Mesenchymal stem cell (in vitro differentiated cells and primary cell): ENCODE measurements at regions not wholly inside any gene's neighbourhood (a gene's known extent, or its start where the extent isn't known, plus 50 kb on each side); places are given as distances from the start of the nearest gene placed in this dataset.

Source experiments
- DNase-seq: peaks from one replicate; pipeline ENCODE4 v3.0.0-alpha.2; 2013
- H2AFZ ChIP-seq: one replicate; pipeline ENCODE4 v1.6.1; 2013; ENCODE audit warnings: low read depth, mild to moderate bottlenecking, control low read depth, inconsistent platforms, low read length, moderate library complexity
- H2AK5ac ChIP-seq: 2 replicates; pipeline ENCODE4 v1.6.1; 2013; ENCODE audit warnings: low read length, moderate library complexity, mild to moderate bottlenecking, inconsistent platforms; ENCODE audit not compliant: severe bottlenecking
- H2BK120ac ChIP-seq: one replicate; pipeline ENCODE4 v1.6.1; 2013; ENCODE audit warnings: low read depth, mild to moderate bottlenecking, inconsistent platforms, low read length, moderate library complexity
- H2BK12ac ChIP-seq, 2 experiments: one replicate each; pipeline ENCODE4 v1.6.1; 2013; ENCODE audit warnings: inconsistent platforms in 2 of 2, low read length in 2 of 2, mild to moderate bottlenecking in 2 of 2, moderate library complexity in 2 of 2, control low read depth in 1 of 2
- H2BK15ac ChIP-seq: one replicate; pipeline ENCODE4 v1.6.1; 2013; ENCODE audit warnings: mild to moderate bottlenecking, low read depth, inconsistent platforms; ENCODE audit not compliant: poor library complexity, severe bottlenecking
- H2BK5ac ChIP-seq: 2 replicates; pipeline ENCODE4 v1.6.1; 2013; ENCODE audit warnings: low read depth, mild to moderate bottlenecking, low read length, control low read depth, inconsistent platforms; ENCODE audit not compliant: poor library complexity, severe bottlenecking
- H3K14ac ChIP-seq, 2 experiments: one replicate each; pipeline ENCODE4 v1.6.1; 2013; ENCODE audit warnings: inconsistent platforms in 2 of 2, low read length in 2 of 2, control low read depth in 1 of 2, mild to moderate bottlenecking in 1 of 2, moderate library complexity in 1 of 2
- H3K18ac ChIP-seq, 2 experiments: one replicate each; pipeline ENCODE4 v1.6.1; 2013; ENCODE audit warnings: inconsistent platforms in 2 of 2, low read length in 2 of 2, control low read depth in 1 of 2, low read depth in 1 of 2, mild to moderate bottlenecking in 1 of 2
- H3K23ac ChIP-seq, 2 experiments: one replicate each; pipeline ENCODE4 v1.6.1; 2013; ENCODE audit warnings: inconsistent platforms in 2 of 2, low read length in 2 of 2, mild to moderate bottlenecking in 2 of 2, moderate library complexity in 2 of 2, control low read depth in 1 of 2
- H3K27ac ChIP-seq: 2 replicates; pipeline ENCODE4 v1.5.1; 2013; ENCODE audit warnings: mild to moderate bottlenecking, moderate library complexity, low read length, control low read depth, inconsistent platforms; ENCODE audit not compliant: poor library complexity, severe bottlenecking
- H3K27me3 ChIP-seq, 2 experiments: 2 replicates each; pipeline versions ENCODE4 v1.6.1 to v1.7.0; 2013; ENCODE audit warnings: low read length in 2 of 2, mild to moderate bottlenecking in 2 of 2, moderate library complexity in 2 of 2, control low read depth in 1 of 2, inconsistent platforms in 1 of 2; ENCODE audit not compliant: control insufficient read depth in 1 of 2, insufficient read depth in 1 of 2
- H3K36me3 ChIP-seq, 2 experiments: 2 replicates each; pipeline versions ENCODE4 v1.6.1 to v1.7.0; 2013; ENCODE audit warnings: low read length in 2 of 2, control low read depth in 1 of 2, inconsistent platforms in 1 of 2, low read depth in 1 of 2, mild to moderate bottlenecking in 1 of 2; ENCODE audit not compliant: insufficient read depth in 2 of 2, control insufficient read depth in 1 of 2
- H3K4ac ChIP-seq, 2 experiments: one replicate each; pipeline ENCODE4 v1.6.1; 2013; ENCODE audit warnings: inconsistent platforms in 2 of 2, low read length in 2 of 2, mild to moderate bottlenecking in 2 of 2, moderate library complexity in 2 of 2, control low read depth in 1 of 2, low read depth in 1 of 2
- H3K4me1 ChIP-seq: 2 replicates; pipeline ENCODE4 v1.6.1; 2013; ENCODE audit warnings: low read depth, low read length, control low read depth; ENCODE audit not compliant: control insufficient read depth, insufficient read depth
- H3K4me2 ChIP-seq: 2 replicates; pipeline ENCODE4 v1.6.1; 2013; ENCODE audit warnings: low read length, mild to moderate bottlenecking, inconsistent platforms; ENCODE audit not compliant: poor library complexity, severe bottlenecking
- H3K4me3 ChIP-seq, 2 experiments: 2 replicates each; pipeline versions ENCODE4 v1.5.1 to v1.7.0; 2013; ENCODE audit warnings: low read length in 2 of 2, mild to moderate bottlenecking in 2 of 2, control low read depth in 1 of 2, low read depth in 1 of 2; ENCODE audit not compliant: insufficient read depth in 1 of 2
- H3K79me1 ChIP-seq: replicated peaks from 2 replicates; pipeline ENCODE4 v1.6.1; 2013; ENCODE audit warnings: mild to moderate bottlenecking, control low read depth, low read length, inconsistent platforms; ENCODE audit not compliant: poor library complexity, severe bottlenecking
- H3K9ac ChIP-seq: 2 replicates; pipeline ENCODE4 v1.7.0; 2013; ENCODE audit warnings: mild to moderate bottlenecking, low read length, moderate library complexity
- H3K9me3 ChIP-seq: 2 replicates; pipeline ENCODE4 v1.7.0; 2013; ENCODE audit warnings: mild to moderate bottlenecking, low read length; ENCODE audit not compliant: control insufficient read depth
- H4K8ac ChIP-seq: one replicate; pipeline ENCODE4 v1.6.1; 2013; ENCODE audit warnings: inconsistent platforms, mild to moderate bottlenecking, low read length, moderate library complexity
- H4K91ac ChIP-seq: one replicate; pipeline ENCODE4 v1.6.1; 2013; ENCODE audit warnings: mild to moderate bottlenecking, low read length, inconsistent platforms
- WGBS: methylation state at CpG from one replicate; pipeline ENCODE4 v1.1.7; 2013; ENCODE audit warnings: mixed read lengths; 5-methylcytosine and 5-hydroxymethylcytosine counted together

GRCh38 chr18:25704494-25704893 lies 352.5 kb upstream of the ZNF521 start:
- H4K91ac ChIP-seq: no peak overlapping the region
- no peaks in the 10 kb centered on the region for H3K9me3 ChIP-seq
- no peaks in the 10 kb centered on the region for H3K27me3 ChIP-seq
- H3K36me3 ChIP-seq: no peaks in the 10 kb centered on the region
- H3K18ac ChIP-seq: no peak overlapping the region
- no peak overlapping the region for H2AFZ ChIP-seq
- H3K4me2 ChIP-seq: no peak overlapping the region
- H3K4me3 ChIP-seq: no peak overlapping the region
- H3K14ac ChIP-seq: no peak overlapping the region
- H3K4me1 ChIP-seq: no peaks in the 10 kb centered on the region
- H2BK12ac ChIP-seq: no peak overlapping the region
- no peak overlapping the region for H3K23ac ChIP-seq
- no peak overlapping the region for H3K27ac ChIP-seq
- H3K4ac ChIP-seq: no peak overlapping the region
- WGBS: 96% methylated on average over 10 of the region's 10 CpGs
- no peak overlapping the region for H3K9ac ChIP-seq
- no peak for DNase-seq
- H2BK120ac ChIP-seq: no peak overlapping the region
- no peak overlapping the region for H4K8ac ChIP-seq
- no peak overlapping the region for H2BK5ac ChIP-seq
- H2AK5ac ChIP-seq: no peak overlapping the region
- H3K79me1 ChIP-seq: no peaks in the 10 kb centered on the region
- no peak overlapping the region for H2BK15ac ChIP-seq

- no peak for DNase-seq
- Histone ChIP-seq H3K4ac (no peak overlapping the region), H2BK5ac (no peak overlapping the region), H4K91ac (no peak overlapping the region), H3K4me2 (no peak overlapping the region), H4K8ac (no peak overlapping the region), H3K14ac (no peak overlapping the region), H3K79me1 (no peaks in the 10 kb centered on the region), H3K4me1 (no peaks in the 10 kb centered on the region), H2BK15ac (no peak overlapping the region), H2AK5ac (no peak overlapping the region), H3K23ac (no peak overlapping the region), H3K9ac (no peak overlapping the region), H3K36me3 (no peaks in the 10 kb centered on the region), H2BK120ac (no peak overlapping the region), H3K4me3 (no peak overlapping the region), H3K9me3 (no peaks in the 10 kb centered on the region), H3K27ac (no peak overlapping the region), H3K18ac (no peak overlapping the region), H3K27me3 (no peaks in the 10 kb centered on the region), H2AFZ (no peak overlapping the region), H2BK12ac (no peak overlapping the region)
- 79% methylated on average over 6 of the region's 6 CpGs for WGBS
Observed at GRCh38 chr18:25704071-25704470, 352.1 kb upstream of the ZNF521 start.

- H3K4me1 ChIP-seq: no peaks in the 10 kb centered on the region
Observed at GRCh38 chr18:25701821-25702220, 349.9 kb upstream of the ZNF521 start.

GRCh38 chr18:25686960-25687500 lies 335.1 kb upstream of the ZNF521 start:
- no peak overlapping the region for H2BK120ac ChIP-seq
- no peak overlapping the region for H2AK5ac ChIP-seq
- H3K18ac ChIP-seq: no peak overlapping the region
- no peak overlapping the region for H3K4ac ChIP-seq
- H3K14ac ChIP-seq: no peak overlapping the region
- no peak overlapping the region for H3K9ac ChIP-seq
- peaks cover 3% of the 10 kb centered on the region for H3K4me1 ChIP-seq
- no peak for DNase-seq
- H3K23ac ChIP-seq: no peak overlapping the region
- H2BK12ac ChIP-seq: no peak overlapping the region
- no peak overlapping the region for H2BK15ac ChIP-seq
- H3K79me1 ChIP-seq: no peaks in the 10 kb centered on the region
- no peaks in the 10 kb centered on the region for H3K9me3 ChIP-seq
- H2AFZ ChIP-seq: no peak overlapping the region
- no peak overlapping the region for H2BK5ac ChIP-seq
- no peak overlapping the region for H3K4me2 ChIP-seq
- 83% methylated on average over 2 of the region's 3 CpGs for WGBS
- H3K27ac ChIP-seq: no peak overlapping the region
- H4K8ac ChIP-seq: no peak overlapping the region
- H3K4me3 ChIP-seq: no peak overlapping the region
- H4K91ac ChIP-seq: no peak overlapping the region
- no peaks in the 10 kb centered on the region for H3K27me3 ChIP-seq
- H3K36me3 ChIP-seq: no peaks in the 10 kb centered on the region

More at GRCh38 chr18:25701821-25702220, 349.9 kb upstream of the ZNF521 start:
- Histone ChIP-seq H3K4me3 (no peak overlapping the region), H4K8ac (no peak overlapping the region), H2AFZ (no peak overlapping the region), H3K27me3 (no peaks in the 10 kb centered on the region), H3K79me1 (no peaks in the 10 kb centered on the region), H2BK15ac (no peak overlapping the region), H3K36me3 (no peaks in the 10 kb centered on the region), H2BK5ac (no peak overlapping the region), H3K9me3 (no peaks in the 10 kb centered on the region), H4K91ac (no peak overlapping the region), H3K9ac (no peak overlapping the region), H2BK120ac (no peak overlapping the region), H3K14ac (no peak overlapping the region), H3K4ac (no peak overlapping the region), H3K23ac (peak overlapping the region in 1 of 2 experiments; percentile 84), H2BK12ac (no peak overlapping the region), H3K27ac (no peak overlapping the region), H2AK5ac (no peak overlapping the region), H3K4me2 (no peak overlapping the region), H3K18ac (no peak overlapping the region)
- no peak for DNase-seq
- 88% methylated on average over 4 of the region's 5 CpGs for WGBS
